Activated T-helper 1 cell treated with anti-CD3 and anti-CD28 coated beads, Interleukin-12 subunit alpha, Interleukin-12 subunit beta, Interleukin-2, Interleukin-4 antibody, amounts not matched to agents 30 ng/mL and 10 ng/mL and 1 ng/mL, durations not matched to agents 14 hours and 24 hours and 36 hours (primary cell): ENCODE measurements at regions not wholly inside any gene's neighbourhood (a gene's known extent, or its start where the extent isn't known, plus 50 kb on each side); places are given as distances from the start of the nearest gene placed in this dataset.
"Not testable (repeated sequence)": the region's sequence is repeated elsewhere in the genome, so short reads cannot be mapped to it uniquely, and the experiment has no call there.

ENCODE experiments used
- DNase-seq: peaks from one replicate; pipeline ENCODE4 v3.0.0; 2021; ENCODE audit warnings: low spot score
- H3K27ac Mint-ChIP-seq: one replicate; pipeline ENCODE4 v1.8.0; 2021; ENCODE audit warnings: mild to moderate bottlenecking, mixed read lengths
- H3K27me3 Mint-ChIP-seq: one replicate; pipeline ENCODE4 v1.8.0; 2022; ENCODE audit warnings: mild to moderate bottlenecking, moderate library complexity, mixed read lengths; ENCODE audit not compliant: insufficient read depth
- H3K36me3 Mint-ChIP-seq: one replicate; pipeline ENCODE4 v1.8.0; 2021; ENCODE audit warnings: low read depth, mixed read lengths
- H3K4me1 Mint-ChIP-seq: one replicate; pipeline ENCODE4 v1.8.0; 2021; ENCODE audit warnings: low read depth, mixed read lengths
- H3K4me3 Mint-ChIP-seq: one replicate; pipeline ENCODE4 v1.8.0; 2021; ENCODE audit warnings: mild to moderate bottlenecking, moderate library complexity, mixed read lengths
- H3K9me3 Mint-ChIP-seq: one replicate; pipeline ENCODE4 v1.8.0; 2021; ENCODE audit warnings: mixed read lengths
- intact Hi-C: fragments of 100-400 bp; cut with micrococcal nuclease; formaldehyde crosslinking; loops from one replicate; pipeline ENCODE4 v1.15.1; 2024

- no peaks in the 10 kb centered on the region for H3K36me3 Mint-ChIP-seq
- no peak overlapping the region for H3K27ac Mint-ChIP-seq
- H3K4me3 Mint-ChIP-seq, result no peak overlapping the region
- no peak for DNase-seq
- H3K9me3 Mint-ChIP-seq, result peaks cover 13% of the 10 kb centered on the region
- no peaks in the 10 kb centered on the region for H3K4me1 Mint-ChIP-seq
- intact Hi-C loops, result no loop called here
- no peaks in the 10 kb centered on the region for H3K27me3 Mint-ChIP-seq
Measured at GRCh38 chr4:187849556-187850225, 145.9 kb upstream of the ZFP42 start.

GRCh38 chr4:187865914-187866313, 129.7 kb upstream of the ZFP42 start:
- Mint-ChIP-seq H3K4me3 (no peak overlapping the region), H3K36me3 (no peaks in the 10 kb centered on the region), H3K9me3 (peaks cover 12% of the 10 kb centered on the region), H3K27me3 (no peaks in the 10 kb centered on the region), H3K27ac (no peak overlapping the region), H3K4me1 (no peaks in the 10 kb centered on the region)
- intact Hi-C loops, result no loop called here
- DNase-seq, result no peak

GRCh38 chr4:187883049-187883448, 112.5 kb upstream of the ZFP42 start:
- Mint-ChIP-seq H3K36me3 (no peaks in the 10 kb centered on the region), H3K4me1 (no peaks in the 10 kb centered on the region), H3K9me3 (peaks cover 10% of the 10 kb centered on the region), H3K27ac (no peak overlapping the region), H3K27me3 (no peaks in the 10 kb centered on the region), H3K4me3 (no peak overlapping the region)
- intact Hi-C loops, result no loop called here
- DNase-seq, result no peak

- H3K4me1 Mint-ChIP-seq, result no peaks in the 10 kb centered on the region
- no peaks in the 10 kb centered on the region for H3K27me3 Mint-ChIP-seq
- intact Hi-C loops, result no loop called here
- no peak overlapping the region for H3K27ac Mint-ChIP-seq
- no peak for DNase-seq
- H3K9me3 Mint-ChIP-seq, result peaks cover 3% of the 10 kb centered on the region
- no peak overlapping the region for H3K4me3 Mint-ChIP-seq
- H3K36me3 Mint-ChIP-seq, result no peaks in the 10 kb centered on the region
Measured at GRCh38 chr4:187883836-187884475, 111.6 kb upstream of the ZFP42 start.

- no peaks in the 10 kb centered on the region for H3K4me1 Mint-ChIP-seq
- no peaks in the 10 kb centered on the region for H3K36me3 Mint-ChIP-seq
- intact Hi-C loops, result no loop called here
- peaks cover 18% of the 10 kb centered on the region for H3K9me3 Mint-ChIP-seq
- H3K27ac Mint-ChIP-seq, result no peak overlapping the region
- no peak overlapping the region for H3K4me3 Mint-ChIP-seq
- no peak for DNase-seq
- no peaks in the 10 kb centered on the region for H3K27me3 Mint-ChIP-seq
Measured at GRCh38 chr4:187887906-187888305, 107.7 kb upstream of the ZFP42 start.

- intact Hi-C loops, result no loop called here
- H3K9me3 Mint-ChIP-seq, result peaks cover 26% of the 10 kb centered on the region
- H3K4me1 Mint-ChIP-seq, result no peaks in the 10 kb centered on the region
- H3K27ac Mint-ChIP-seq, result no peak overlapping the region
- H3K27me3 Mint-ChIP-seq, result no peaks in the 10 kb centered on the region
- no peak overlapping the region for H3K4me3 Mint-ChIP-seq
- no peaks in the 10 kb centered on the region for H3K36me3 Mint-ChIP-seq
- no peak for DNase-seq
Measured at GRCh38 chr4:187889651-187890050, 105.9 kb upstream of the ZFP42 start.

- no peak overlapping the region for H3K27ac Mint-ChIP-seq
Measured at GRCh38 chr4:187893418-187893817, 102.2 kb upstream of the ZFP42 start.

GRCh38 chr4:187903106-187903505, 92.5 kb upstream of the ZFP42 start:
- Mint-ChIP-seq H3K36me3 (no peaks in the 10 kb centered on the region), H3K4me1 (no peaks in the 10 kb centered on the region), H3K4me3 (no peak overlapping the region), H3K27me3 (no peaks in the 10 kb centered on the region), H3K27ac (no peak overlapping the region), H3K9me3 (peaks cover 10% of the 10 kb centered on the region)
- intact Hi-C loops, result no loop called here
- DNase-seq, result no peak

More at GRCh38 chr4:187893418-187893817, 102.2 kb upstream of the ZFP42 start:
- Mint-ChIP-seq H3K27me3 (no peaks in the 10 kb centered on the region), H3K36me3 (no peaks in the 10 kb centered on the region), H3K4me3 (no peak overlapping the region), H3K4me1 (no peaks in the 10 kb centered on the region), H3K9me3 (peaks cover 23% of the 10 kb centered on the region)
- DNase-seq, result no peak
- intact Hi-C loops, result no loop called here

GRCh38 chr4:187903700-187904099, 91.9 kb upstream of the ZFP42 start:
- Mint-ChIP-seq H3K27ac (no peak overlapping the region), H3K4me1 (no peaks in the 10 kb centered on the region), H3K27me3 (no peaks in the 10 kb centered on the region), H3K4me3 (no peak overlapping the region), H3K36me3 (no peaks in the 10 kb centered on the region), H3K9me3 (peaks cover 10% of the 10 kb centered on the region)
- intact Hi-C loops, result no loop called here
- DNase-seq, result no peak

GRCh38 chr4:187908079-187908561, 87.5 kb upstream of the ZFP42 start:
- no peaks in the 10 kb centered on the region for H3K36me3 Mint-ChIP-seq
- H3K27me3 Mint-ChIP-seq, result no peaks in the 10 kb centered on the region
- H3K4me3 Mint-ChIP-seq, result no peak overlapping the region
- H3K27ac Mint-ChIP-seq, result no peak overlapping the region
- DNase-seq, result no peak
- intact Hi-C loops, result no loop called here
- H3K9me3 Mint-ChIP-seq, result no peaks in the 10 kb centered on the region
- no peaks in the 10 kb centered on the region for H3K4me1 Mint-ChIP-seq

- DNase-seq, result no peak
- H3K4me1 Mint-ChIP-seq, result no peaks in the 10 kb centered on the region
- H3K36me3 Mint-ChIP-seq, result no peaks in the 10 kb centered on the region
- H3K9me3 Mint-ChIP-seq, result no peaks in the 10 kb centered on the region
- H3K27me3 Mint-ChIP-seq, result no peaks in the 10 kb centered on the region
- H3K27ac Mint-ChIP-seq, result no peak overlapping the region
- intact Hi-C loops, result no loop called here
- no peak overlapping the region for H3K4me3 Mint-ChIP-seq
Measured at GRCh38 chr4:187908731-187909130, 86.8 kb upstream of the ZFP42 start.

GRCh38 chr4:187910741-187911140, 84.8 kb upstream of the ZFP42 start:
- DNase-seq, result no peak
- Mint-ChIP-seq H3K27me3 (no peaks in the 10 kb centered on the region), H3K36me3 (no peaks in the 10 kb centered on the region), H3K4me3 (no peak overlapping the region), H3K4me1 (no peaks in the 10 kb centered on the region), H3K9me3 (peaks cover 3% of the 10 kb centered on the region), H3K27ac (no peak overlapping the region)
- intact Hi-C loops, result no loop called here

- H3K4me1 Mint-ChIP-seq, intact Hi-C loops, H3K27me3 Mint-ChIP-seq, H3K36me3 Mint-ChIP-seq, H3K27ac Mint-ChIP-seq, H3K9me3 Mint-ChIP-seq, DNase-seq, H3K4me3 Mint-ChIP-seq: not testable (repeated sequence)
Measured at GRCh38 chr4:187915406-187915805, 80.2 kb upstream of the ZFP42 start.
